ENCODE measurements at regions not wholly inside any gene's neighbourhood (a gene's known extent, or its start where the extent isn't known, plus 50 kb on each side); places are given as distances from the start of the nearest gene placed in this dataset.

DNA sequence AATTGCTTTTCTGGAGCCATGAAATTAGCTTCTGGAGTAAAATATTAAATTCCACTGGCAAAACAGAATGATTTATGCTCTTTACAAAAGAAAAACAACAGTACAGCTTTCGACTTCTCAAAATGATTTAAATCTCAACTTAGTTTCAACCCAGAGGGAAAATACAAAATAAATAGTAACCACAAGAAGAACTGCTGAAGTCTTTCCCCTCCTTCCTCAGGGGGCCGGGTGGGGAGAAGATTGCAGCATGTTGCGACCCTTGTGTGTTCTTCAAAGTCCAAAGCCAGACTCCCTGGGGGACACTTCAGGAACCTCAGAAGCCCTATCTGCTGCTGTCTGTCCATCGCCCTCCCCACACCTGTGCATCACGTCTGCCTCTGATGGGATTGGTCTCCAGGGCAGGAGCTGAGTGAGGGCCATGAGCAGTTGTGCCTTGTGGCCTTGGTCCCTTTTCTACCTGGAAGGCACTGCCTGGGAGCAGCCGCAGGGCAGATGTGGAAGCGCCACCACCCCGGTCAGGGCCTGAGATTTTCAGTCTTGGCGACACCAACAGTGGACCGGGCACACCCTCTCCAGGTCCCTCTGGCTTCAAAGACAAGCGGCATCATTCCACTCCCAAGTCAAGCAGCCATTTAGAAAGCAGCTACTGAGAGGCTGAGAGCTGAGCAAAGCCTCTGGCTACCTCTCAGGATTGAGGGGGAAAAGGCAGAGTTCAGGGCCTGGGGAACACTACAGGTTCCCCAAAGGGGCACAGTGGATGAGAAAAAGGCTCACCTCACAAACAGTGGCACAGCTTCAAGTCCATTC, 210.1 kb upstream of the RAB6C start:
- DNase-seq: no peak

DNA sequence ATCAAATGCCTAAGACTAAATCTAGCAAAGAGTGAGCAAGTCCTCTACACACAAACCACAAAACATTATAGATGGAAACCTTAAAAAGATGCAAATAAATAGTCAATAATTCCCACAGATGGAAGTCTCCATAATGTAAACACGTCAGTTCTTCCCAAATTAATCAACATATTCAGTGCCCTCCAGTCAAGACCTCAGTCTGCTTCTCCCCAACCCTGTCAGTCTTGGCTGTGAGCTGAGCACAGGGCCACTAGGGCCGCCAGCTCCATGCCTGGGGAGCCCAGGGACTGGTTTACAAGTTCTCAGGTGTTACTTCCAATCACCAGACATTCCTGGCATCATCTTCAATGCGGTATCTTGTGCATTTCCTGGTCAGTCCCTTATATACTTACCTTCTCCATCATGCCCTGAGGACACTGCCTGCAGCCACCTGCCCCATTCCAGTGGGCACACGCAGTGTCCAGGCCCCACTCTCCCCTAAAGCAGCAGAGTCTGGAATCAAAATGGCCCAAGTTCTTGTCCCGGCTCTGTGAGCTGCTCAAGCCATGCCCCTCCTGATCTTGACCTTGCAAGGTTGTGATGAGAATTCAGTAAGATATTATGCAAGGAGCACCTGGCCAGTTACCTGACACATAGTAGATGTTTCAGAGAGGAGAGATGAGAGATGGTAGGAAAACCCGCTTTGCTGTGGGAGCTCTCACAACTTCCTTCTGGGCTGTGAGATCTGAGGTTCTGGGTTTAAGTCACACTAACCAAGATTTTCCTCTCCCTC, 207.9 kb upstream of the RAB6C start:
- DNase-seq: no peak

DNA sequence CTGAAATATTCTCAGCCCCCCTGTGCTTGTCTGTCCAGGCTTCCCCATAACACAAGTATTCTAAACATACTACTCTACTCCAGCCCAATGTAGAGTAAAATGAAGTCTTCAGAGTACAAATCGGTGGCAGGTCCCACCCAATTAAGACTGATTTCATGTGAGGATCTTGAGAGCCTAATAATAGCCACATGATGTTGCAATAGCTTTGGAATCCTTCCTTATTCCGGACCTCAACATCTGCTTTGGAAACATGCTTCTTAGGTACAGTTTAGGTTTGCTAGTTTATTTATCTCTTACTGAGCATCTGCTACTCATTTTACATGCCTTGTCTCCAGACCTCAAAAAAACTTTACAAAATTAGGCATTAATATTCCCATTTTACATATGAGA, 207.3 kb upstream of the RAB6C start:
- DNase-seq: no peak

GRCh38 chr2:129775952-129776653, 203.4 kb upstream of the RAB6C start:
- no peak for DNase-seq

DNA sequence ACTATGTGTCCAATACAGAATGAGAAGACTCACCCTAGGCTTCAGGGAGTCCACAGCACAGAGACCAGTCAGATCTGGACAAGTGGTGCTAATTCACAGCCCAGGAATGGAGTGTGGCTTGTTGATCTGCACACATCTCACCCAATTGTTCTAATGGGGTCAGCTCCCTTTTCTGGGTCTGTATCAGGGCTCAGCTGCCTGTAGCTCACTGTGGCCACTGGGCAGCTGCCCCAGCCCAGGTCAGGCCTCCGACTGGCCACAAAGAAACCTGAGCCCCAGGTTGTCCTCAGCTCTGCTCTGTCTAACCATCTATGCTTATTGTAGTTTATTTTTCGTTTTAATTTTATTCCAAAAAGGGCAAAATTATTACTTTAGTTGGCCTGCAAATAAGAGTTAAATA, 202.3 kb upstream of the RAB6C start:
- no peak for DNase-seq

GRCh38 chr2:129777762-129778583, 201.5 kb upstream of the RAB6C start:
- DNase-seq: no peak

- no peak for DNase-seq
These were observed 200.9 kb upstream of the RAB6C start for GRCh38 chr2:129778584-129778877.

GRCh38 chr2:129779783-129780182, 199.7 kb upstream of the RAB6C start:
- no peak for DNase-seq

DNA sequence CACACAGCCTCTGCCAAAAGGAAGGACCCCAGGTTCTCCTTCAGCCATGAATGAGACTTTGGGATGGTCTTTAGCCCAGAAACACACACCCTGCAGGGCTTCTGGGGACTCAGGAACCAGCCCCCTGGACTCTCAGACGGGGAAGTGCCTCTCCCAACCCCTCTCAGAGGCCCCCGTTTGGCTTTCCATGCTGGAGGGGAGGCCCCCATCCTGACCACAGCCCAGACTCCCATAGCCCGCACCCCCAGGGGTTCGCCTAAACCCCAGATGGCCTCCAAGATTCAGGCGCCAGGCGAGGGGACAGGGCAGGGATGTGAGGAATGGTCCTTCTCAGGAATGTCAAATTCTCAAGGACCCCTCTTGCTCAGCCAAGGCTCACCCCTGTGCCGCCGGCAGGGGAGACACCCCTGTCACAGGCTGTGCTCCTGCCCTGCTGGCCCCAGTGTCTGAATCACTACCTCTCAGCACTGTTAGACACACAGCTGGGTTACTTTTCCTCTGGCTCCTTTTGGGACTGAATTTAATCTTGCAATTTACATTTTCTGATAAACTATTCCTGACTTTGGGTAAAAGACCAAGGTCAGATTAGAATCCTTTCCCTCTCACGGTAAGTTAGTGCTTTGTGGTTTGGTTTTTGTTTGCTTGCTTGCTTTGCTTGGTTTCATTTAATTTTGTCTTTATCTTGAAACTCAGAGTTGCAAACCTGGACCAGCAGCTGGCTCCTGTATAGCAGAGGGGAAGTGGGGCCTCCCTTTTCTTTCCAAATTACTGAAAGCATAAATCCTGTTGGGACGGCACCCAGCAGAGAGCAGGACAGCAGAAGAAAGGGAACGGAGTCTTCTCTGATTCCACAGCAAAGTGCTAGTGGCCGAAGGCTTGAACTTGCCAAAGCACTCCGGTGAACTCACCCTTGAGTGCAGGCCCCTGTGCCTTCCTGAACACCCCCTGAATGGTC, 198.9 kb upstream of the RAB6C start:
- no peak for DNase-seq

DNA sequence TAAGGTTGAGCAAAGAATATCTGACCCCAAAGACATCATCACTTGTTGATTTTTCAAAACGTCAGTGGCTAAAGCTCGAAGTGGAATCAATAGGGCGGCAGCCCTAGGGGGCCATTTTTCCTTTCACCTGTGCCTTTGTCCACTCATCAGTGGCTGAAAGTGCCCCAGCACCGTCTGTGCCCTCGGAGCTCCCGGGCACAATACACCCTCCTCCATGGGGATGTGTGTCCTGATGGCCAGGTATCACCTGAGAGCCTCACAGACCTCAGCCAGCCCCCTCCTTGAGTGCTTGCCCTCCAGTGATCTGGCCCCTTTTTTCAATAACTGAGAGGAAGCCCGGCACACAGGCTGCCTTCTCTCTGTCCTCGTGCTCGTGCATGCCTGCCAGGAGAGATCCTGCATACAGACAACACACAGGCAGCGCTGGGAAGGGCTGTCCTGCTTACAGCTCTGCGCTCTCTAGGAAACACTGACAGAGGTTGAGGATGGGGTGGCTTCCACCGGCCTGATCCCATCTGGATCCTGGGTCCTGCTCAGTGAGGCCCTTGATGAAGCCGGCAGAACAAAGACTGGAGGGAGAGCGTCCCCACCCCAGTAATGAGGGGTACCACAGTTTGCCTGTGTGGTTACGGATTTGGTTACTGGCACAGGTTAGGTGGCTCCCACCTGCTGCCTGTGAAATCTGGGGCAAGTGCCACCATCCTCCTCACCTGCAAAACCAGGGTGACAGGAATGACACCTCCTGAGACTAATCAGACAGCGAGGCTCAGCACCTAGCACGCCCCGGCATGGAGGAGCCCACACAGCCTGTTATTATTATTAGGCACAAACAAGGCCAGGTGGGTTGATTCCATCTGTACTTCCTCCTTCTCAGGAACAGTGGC, 197.5 kb upstream of the RAB6C start:
- DNase-seq: no peak

DNA sequence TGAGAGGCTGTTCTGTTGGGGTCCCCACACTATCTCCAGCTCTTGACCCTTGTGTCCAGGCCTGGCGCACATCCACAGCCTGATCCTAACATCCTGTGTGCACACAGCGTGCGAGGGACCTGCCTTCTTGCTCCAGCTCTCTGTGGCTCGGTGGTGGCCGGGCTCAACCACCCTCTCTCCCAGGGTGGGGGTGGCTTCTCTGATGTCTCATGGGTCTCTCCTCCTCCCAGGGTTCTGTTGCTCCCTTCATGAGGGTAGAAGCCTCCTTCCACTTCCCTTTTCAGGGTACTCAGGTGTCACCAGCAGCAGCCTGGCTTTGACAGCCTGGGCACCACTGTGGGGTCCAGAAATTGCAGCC, 196.9 kb upstream of the RAB6C start:
- DNase-seq: no peak

- no peak for DNase-seq
These were observed 195.0 kb upstream of the RAB6C start for GRCh38 chr2:129784486-129784885.

DNA sequence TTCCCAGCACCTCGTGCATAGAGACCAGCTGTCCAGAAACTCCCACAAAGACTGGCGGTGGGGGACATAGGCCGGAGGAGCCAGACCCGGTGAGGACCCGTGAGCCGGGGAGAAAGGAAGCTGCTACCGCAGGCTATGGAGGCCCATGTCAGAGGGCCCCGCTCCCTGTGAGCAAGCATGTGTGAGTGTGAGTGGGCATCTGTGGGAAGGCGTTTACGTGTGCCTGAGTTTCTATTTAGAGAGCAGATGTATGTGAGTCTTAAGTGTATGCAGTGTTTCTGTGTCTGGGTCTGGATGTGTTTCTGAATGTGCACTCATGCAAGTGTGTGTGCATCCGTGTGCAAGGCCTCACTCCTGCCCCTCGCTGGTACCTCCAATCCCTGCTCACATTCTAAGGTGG, 187.8 kb upstream of the RAB6C start:
- DNase-seq: no peak

DNA sequence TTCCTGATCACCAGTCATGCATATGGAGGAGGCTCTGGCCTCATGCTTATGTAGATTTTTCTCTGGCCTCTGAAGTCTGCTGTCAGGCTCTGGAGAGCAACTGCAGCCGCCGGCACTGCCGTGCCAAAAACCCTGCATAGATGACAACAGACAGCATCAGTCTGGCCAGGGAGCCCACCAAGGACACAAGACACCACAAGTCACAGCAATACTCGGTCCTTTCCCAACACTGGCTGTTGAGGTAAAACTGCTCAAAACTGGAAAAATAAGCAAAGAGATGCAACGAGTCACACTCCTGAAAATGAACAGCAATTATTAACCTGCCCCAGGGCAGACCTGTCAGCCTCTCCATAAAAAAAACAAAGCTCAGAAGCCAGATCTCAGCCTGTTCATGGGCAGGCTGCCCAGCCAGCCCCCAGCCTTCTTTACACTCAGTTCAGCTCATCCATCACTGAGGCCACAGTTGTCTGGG, 186.0 kb upstream of the RAB6C start:
- no peak for DNase-seq

DNA sequence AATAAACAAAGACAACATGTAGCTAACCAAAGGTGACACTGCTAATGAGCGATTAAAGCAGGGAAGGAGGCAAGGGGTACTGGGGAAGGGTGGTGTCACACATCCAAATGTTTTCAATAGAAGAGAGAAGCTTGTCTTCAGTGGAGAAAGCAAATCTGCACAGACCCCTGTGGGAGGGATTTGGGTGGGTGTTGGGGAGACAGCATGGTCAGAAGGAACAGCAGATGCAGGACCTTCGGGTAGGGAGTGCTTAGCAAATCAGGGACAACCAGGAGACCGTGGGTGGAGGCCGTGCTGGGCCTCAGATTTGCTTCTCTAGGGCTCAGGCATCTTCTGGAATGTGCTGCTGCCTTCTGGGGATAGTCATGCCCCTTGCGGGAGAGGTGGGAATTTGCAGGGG, 185.3 kb upstream of the RAB6C start:
- no peak for DNase-seq

DNA sequence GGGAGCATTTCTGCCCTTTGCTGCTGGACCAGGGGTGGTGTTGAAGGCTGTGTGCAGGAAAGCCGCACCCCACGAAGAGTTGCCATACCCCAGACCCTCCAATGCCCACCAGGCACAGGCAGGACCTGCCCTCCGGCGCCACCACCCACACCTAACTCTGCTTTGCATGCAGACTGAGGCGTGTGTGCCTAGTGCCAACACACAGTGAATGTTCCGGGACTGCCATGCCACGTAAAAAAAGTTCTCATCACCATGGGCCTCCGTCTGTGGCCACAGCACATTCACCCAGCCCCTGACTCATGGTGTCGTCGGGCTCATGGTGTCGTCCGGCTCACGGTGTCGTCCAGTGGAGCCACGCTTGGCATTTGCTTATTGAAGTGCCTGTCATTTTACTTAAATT, 184.9 kb upstream of the RAB6C start:
- DNase-seq: no peak

- DNase-seq: no peak
These were observed 183.2 kb upstream of the RAB6C start for GRCh38 chr2:129796225-129796624.

DNA sequence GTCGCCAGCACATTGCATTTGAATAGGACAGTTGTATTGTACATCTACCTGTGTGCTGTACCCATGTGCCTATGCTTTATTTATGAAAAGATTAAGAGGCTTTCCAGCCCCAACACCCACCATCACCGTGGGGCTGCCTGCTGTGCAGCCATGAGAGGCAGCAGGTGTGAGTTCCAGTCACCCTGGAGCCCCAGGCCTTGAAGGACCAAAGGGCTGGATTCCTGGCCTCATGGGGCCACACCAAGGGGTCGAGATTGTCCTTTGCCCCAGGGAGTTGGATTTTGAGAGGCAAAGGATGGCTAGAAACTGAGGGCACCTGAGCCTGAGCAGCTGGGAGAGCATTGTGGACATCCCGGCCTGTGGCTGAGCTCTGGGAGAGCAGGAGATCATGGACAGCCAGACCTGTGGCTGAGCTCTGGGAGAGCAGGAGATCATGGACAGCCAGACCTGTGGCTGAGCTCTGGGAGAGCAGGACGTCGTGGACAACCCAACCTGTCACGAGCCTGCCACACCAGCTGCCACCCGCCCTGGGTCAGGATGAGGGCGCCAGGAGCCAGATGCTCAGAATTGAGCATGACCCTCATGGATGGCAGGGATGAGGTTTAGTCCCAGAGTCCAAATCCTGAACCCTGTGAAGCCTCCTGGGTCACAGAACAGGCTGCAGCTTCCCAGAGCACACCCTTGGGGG, 182.5 kb upstream of the RAB6C start:
- DNase-seq: no peak

GRCh38 chr2:129797489-129798300, 181.8 kb upstream of the RAB6C start:
- no peak for DNase-seq

DNA sequence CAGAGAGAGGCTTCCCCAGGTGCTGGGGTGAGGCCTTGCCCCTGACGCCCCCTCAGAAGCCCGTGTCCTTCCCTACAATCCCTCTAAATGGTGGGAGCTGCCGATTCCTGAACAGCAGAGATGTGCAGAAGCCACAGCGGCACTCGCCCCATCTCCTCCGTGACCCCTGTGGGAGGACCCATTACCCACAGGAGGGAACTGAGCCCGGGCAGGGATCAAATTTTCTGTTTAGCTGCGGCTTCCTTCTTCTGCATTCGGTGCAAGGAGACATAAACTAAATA, 181.2 kb upstream of the RAB6C start:
- no peak for DNase-seq
